ENCODE measurements at regions not wholly inside any gene's neighbourhood (a gene's known extent, or its start where the extent isn't known, plus 50 kb on each side); places are given as distances from the start of the nearest gene placed in this dataset.

DNA sequence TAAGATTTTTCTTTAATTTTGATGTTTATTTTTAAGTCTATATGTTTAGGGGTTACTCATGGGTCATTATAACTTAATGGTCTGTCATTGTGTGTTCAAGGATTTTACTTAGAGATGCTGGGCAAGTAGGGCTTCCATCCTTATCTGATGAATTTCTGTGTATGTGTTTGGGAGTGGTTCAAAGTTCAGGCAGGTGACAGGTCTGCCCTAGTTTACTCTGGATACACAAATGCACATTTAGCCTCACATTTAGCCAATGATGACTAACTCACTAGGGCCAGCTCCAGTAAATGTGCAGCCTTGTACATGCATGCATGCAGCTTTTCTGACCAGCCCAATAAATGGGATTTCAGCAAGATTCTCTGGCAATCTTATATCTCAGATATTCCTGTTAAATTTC is 554.1 kb downstream of the SI start:
- H3K23me2 ChIP-seq (ENCODE audit: insufficient read length, low read depth, low read length, poor library complexity, severe bottlenecking), result no peaks in the 10 kb centered on the region
- H3K56ac ChIP-seq (ENCODE audit: insufficient read length, low read depth, low read length), result no peak overlapping the region
- H3T11ph ChIP-seq (ENCODE audit: low read length), result no peak overlapping the region
- Mint-ChIP-seq H3K4me3 (no peak overlapping the region), H3K36me3 (ENCODE audit: insufficient read depth in 1 of 3, low read depth in 3 of 3) (peaks cover 0 to 4% (median 0%) of the 10 kb centered on the region in 3 experiments; a peak in 3 of 7 replicates), H3K4me1 (no peaks in the 10 kb centered on the region), H3K27ac (no peak overlapping the region), H3K27me3 (ENCODE audit: low read depth) (no peaks in the 10 kb centered on the region), H3K9me3 (peaks cover 0 to 5% of the 10 kb centered on the region in 2 experiments; a peak in 2 of 5 replicates)
- no peak overlapping the region for H3K9ac ChIP-seq (ENCODE audit: extremely low read depth, insufficient read length, low read length)
- H3K27ac ChIP-seq (ENCODE audit: insufficient read length, low read depth, low read length), result no peak overlapping the region
- H3K79me2 ChIP-seq (ENCODE audit: insufficient read depth, low read length), result no peaks in the 10 kb centered on the region
- no peak overlapping the region for H2BK120ac ChIP-seq (ENCODE audit: low read depth, low read length, poor library complexity, severe bottlenecking)
- no peak overlapping the region for H3K23ac ChIP-seq (ENCODE audit: insufficient read length, low read depth, low read length)
- no peak overlapping the region for H2BK20ac ChIP-seq (ENCODE audit: low read depth, low read length, poor library complexity, severe bottlenecking)
- H4K20me1 ChIP-seq (ENCODE audit: control insufficient read depth, insufficient read depth, insufficient read length), result no peaks in the 10 kb centered on the region
- H2BK5ac ChIP-seq (ENCODE audit: insufficient read length, low read length), result no peak overlapping the region
- H3K4me1 ChIP-seq (ENCODE audit: insufficient read depth, low read length), result no peaks in the 10 kb centered on the region
- no peak overlapping the region for H3K4me2 ChIP-seq (ENCODE audit: insufficient read depth, insufficient read length, low read length)
- no peaks in the 10 kb centered on the region for H3K27me3 ChIP-seq (ENCODE audit: insufficient read depth, low read length)
- H4K91ac ChIP-seq (ENCODE audit: insufficient read length, low read depth, low read length), result no peak overlapping the region
- no peak overlapping the region for H4K5ac ChIP-seq (ENCODE audit: insufficient read length, low read depth, low read length)
- TF ChIP-seq, protein P1, sequence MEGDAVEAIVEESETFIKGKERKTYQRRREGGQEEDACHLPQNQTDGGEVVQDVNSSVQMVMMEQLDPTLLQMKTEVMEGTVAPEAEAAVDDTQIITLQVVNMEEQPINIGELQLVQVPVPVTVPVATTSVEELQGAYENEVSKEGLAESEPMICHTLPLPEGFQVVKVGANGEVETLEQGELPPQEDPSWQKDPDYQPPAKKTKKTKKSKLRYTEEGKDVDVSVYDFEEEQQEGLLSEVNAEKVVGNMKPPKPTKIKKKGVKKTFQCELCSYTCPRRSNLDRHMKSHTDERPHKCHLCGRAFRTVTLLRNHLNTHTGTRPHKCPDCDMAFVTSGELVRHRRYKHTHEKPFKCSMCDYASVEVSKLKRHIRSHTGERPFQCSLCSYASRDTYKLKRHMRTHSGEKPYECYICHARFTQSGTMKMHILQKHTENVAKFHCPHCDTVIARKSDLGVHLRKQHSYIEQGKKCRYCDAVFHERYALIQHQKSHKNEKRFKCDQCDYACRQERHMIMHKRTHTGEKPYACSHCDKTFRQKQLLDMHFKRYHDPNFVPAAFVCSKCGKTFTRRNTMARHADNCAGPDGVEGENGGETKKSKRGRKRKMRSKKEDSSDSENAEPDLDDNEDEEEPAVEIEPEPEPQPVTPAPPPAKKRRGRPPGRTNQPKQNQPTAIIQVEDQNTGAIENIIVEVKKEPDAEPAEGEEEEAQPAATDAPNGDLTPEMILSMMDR (conservative IDR thresholded peaks at IDR 0.05), result no peak
- H3K79me1 ChIP-seq (ENCODE audit: insufficient read depth, low read depth, low read length, poor library complexity, severe bottlenecking), result no peaks in the 10 kb centered on the region
- H3K18ac ChIP-seq (ENCODE audit: insufficient read length, low read depth, low read length), result no peak overlapping the region
- H2AFZ ChIP-seq (ENCODE audit: low read length), result no peak overlapping the region
- H2BK15ac ChIP-seq (ENCODE audit: low read depth, low read length), result no peak overlapping the region
- H3K9me3 ChIP-seq (ENCODE audit: control insufficient read depth, low read depth, low read length), result no peaks in the 10 kb centered on the region
- no peak for DNase-seq
- H3K4ac ChIP-seq (ENCODE audit: low read depth, low read length), result no peak overlapping the region
- no peak overlapping the region for H3K14ac ChIP-seq (ENCODE audit: insufficient read depth, low read length)
- H2BK12ac ChIP-seq (ENCODE audit: insufficient read length, low read depth, low read length), result no peak overlapping the region
- H2AK5ac ChIP-seq (ENCODE audit: insufficient read length, low read length), result no peak overlapping the region
- no peak overlapping the region for H4K8ac ChIP-seq (replicated peaks; ENCODE audit: insufficient read length, low read depth, low read length)
